Effector memory CD4-positive, alpha-beta T cell (primary cell): ENCODE measurements at regions not wholly inside any gene's neighbourhood (a gene's known extent, or its start where the extent isn't known, plus 50 kb on each side); places are given as distances from the start of the nearest gene placed in this dataset.
"Not testable (repeated sequence)": the region's sequence is repeated elsewhere in the genome, so short reads cannot be mapped to it uniquely, and the experiment has no call there.

Experiments used
- DNase-seq, 3 donors: peaks; one replicate each; pipeline ENCODE4 v3.0.0-alpha.2; 2020
- H3K27ac ChIP-seq: 2 replicates; pipeline ENCODE4 v1.7.0; 2013; ENCODE audit warnings: mild to moderate bottlenecking, low read length, moderate library complexity; ENCODE audit not compliant: insufficient read depth, poor library complexity, severe bottlenecking
- H3K27me3 ChIP-seq: replicated peaks from 2 replicates; pipeline ENCODE4 v1.7.0; 2013; ENCODE audit warnings: mild to moderate bottlenecking, low read length; ENCODE audit not compliant: insufficient read depth, control insufficient read depth, poor library complexity, severe bottlenecking
- H3K36me3 ChIP-seq: 2 replicates; pipeline ENCODE4 v1.7.0; 2013; ENCODE audit warnings: mild to moderate bottlenecking, low read length, moderate library complexity; ENCODE audit not compliant: control insufficient read depth, insufficient read depth
- H3K4me1 ChIP-seq: 2 replicates; pipeline ENCODE4 v1.7.0; 2013; ENCODE audit warnings: low read length, mild to moderate bottlenecking; ENCODE audit not compliant: control insufficient read depth, insufficient read depth, poor library complexity, severe bottlenecking
- H3K4me3 ChIP-seq: 2 replicates; pipeline ENCODE4 v1.7.0; 2013; ENCODE audit warnings: low read length, low read depth, mild to moderate bottlenecking; ENCODE audit not compliant: insufficient read depth, poor library complexity, severe bottlenecking
- H3K9me3 ChIP-seq: 2 replicates; pipeline ENCODE4 v1.7.0; 2013; ENCODE audit warnings: mild to moderate bottlenecking, low read length, moderate library complexity; ENCODE audit not compliant: control insufficient read depth

GRCh38 chr2:240385451-240386161 lies 49.9 kb upstream of the GPC1 start:
- not testable (repeated sequence) for H3K36me3 ChIP-seq, H3K27ac ChIP-seq, H3K4me1 ChIP-seq, H3K9me3 ChIP-seq, H3K4me3 ChIP-seq, H3K27me3 ChIP-seq, DNase-seq
